HG03045 (cell line): ENCODE measurements at regions not wholly inside any gene's neighbourhood (a gene's known extent, or its start where the extent isn't known, plus 50 kb on each side); places are given as distances from the start of the nearest gene placed in this dataset.
"Not testable (repeated sequence)": the region's sequence is repeated elsewhere in the genome, so short reads cannot be mapped to it uniquely, and the experiment has no call there.

Source experiments
- ATAC-seq: cut with Tn5 transposase; IDR thresholded peaks from one replicate; pipeline ENCODE4 v1.9.1; 2021; ENCODE audit warnings: mild to moderate bottlenecking, moderate library complexity; ENCODE audit not compliant: unreplicated experiment

- no peak for ATAC-seq
Measured at GRCh38 chr14:87443787-87444186, 549.2 kb downstream of the GALC start.

- no peak for ATAC-seq
Measured at GRCh38 chr14:87443039-87443438, 549.9 kb downstream of the GALC start.

GRCh38 chr14:87437158-87437557 lies 555.8 kb downstream of the GALC start:
- no peak for ATAC-seq

GRCh38 chr14:87434680-87435079 lies 558.3 kb downstream of the GALC start:
- ATAC-seq = no peak

GRCh38 chr14:87434011-87434410 lies 559.0 kb downstream of the GALC start:
- no peak for ATAC-seq

GRCh38 chr14:87432698-87433097 lies 560.3 kb downstream of the GALC start:
- no peak for ATAC-seq

GRCh38 chr14:87430810-87431209 lies 562.2 kb downstream of the GALC start:
- no peak for ATAC-seq

- ATAC-seq = no peak
Measured at GRCh38 chr14:87430214-87430613, 562.8 kb downstream of the GALC start.

- ATAC-seq = no peak
Measured at GRCh38 chr14:87419925-87420324, 573.1 kb downstream of the GALC start.

GRCh38 chr14:87411370-87411769 lies 581.6 kb downstream of the GALC start:
- no peak for ATAC-seq

- no peak for ATAC-seq
Measured at GRCh38 chr14:87409393-87409792, 583.6 kb downstream of the GALC start.

GRCh38 chr14:87407344-87407743 lies 585.6 kb downstream of the GALC start:
- ATAC-seq = no peak

GRCh38 chr14:87405563-87405962 lies 587.4 kb downstream of the GALC start:
- no peak for ATAC-seq

GRCh38 chr14:87397499-87397898 lies 595.5 kb downstream of the GALC start:
- no peak for ATAC-seq

GRCh38 chr14:87391066-87391465 lies 601.9 kb downstream of the GALC start:
- ATAC-seq = no peak

GRCh38 chr14:87388946-87389345 lies 604.0 kb downstream of the GALC start:
- no peak for ATAC-seq

GRCh38 chr14:87387806-87388205 lies 605.2 kb downstream of the GALC start:
- ATAC-seq = no peak

- ATAC-seq = no peak
Measured at GRCh38 chr14:87386524-87386923, 606.5 kb downstream of the GALC start.

GRCh38 chr14:87380054-87380453 lies 612.9 kb downstream of the GALC start:
- ATAC-seq = no peak

GRCh38 chr14:87368751-87369150 lies 624.2 kb downstream of the GALC start:
- ATAC-seq = no peak

GRCh38 chr14:87360246-87360645 lies 632.7 kb downstream of the GALC start:
- ATAC-seq = not testable (repeated sequence)

- no peak for ATAC-seq
Measured at GRCh38 chr14:87351007-87351406, 642.0 kb downstream of the GALC start.

- no peak for ATAC-seq
Measured at GRCh38 chr14:87349921-87350320, 643.1 kb downstream of the GALC start.

GRCh38 chr14:87343652-87344051 lies 649.3 kb downstream of the GALC start:
- no peak for ATAC-seq
